Activated T-helper 17 cell treated with anti-CD3 and anti-CD28 coated beads, Interleukin-2, amount 50 U/mL, for 72 hours (primary cell): ENCODE measurements at regions not wholly inside any gene's neighbourhood (a gene's known extent, or its start where the extent isn't known, plus 50 kb on each side); places are given as distances from the start of the nearest gene placed in this dataset.

Experiments used
- ATAC-seq: fragments of 150-1000 bp; cut with Tn5 transposase; replicated peaks from 2 replicates; pipeline ENCODE4 v1.10.0; 2021; ENCODE audit warnings: mild to moderate bottlenecking, moderate library complexity
- H3K27ac Mint-ChIP-seq: one replicate; pipeline ENCODE4 v1.8.0; 2022; ENCODE audit warnings: mixed read lengths
- H3K27me3 Mint-ChIP-seq: one replicate; pipeline ENCODE4 v1.8.0; 2022; ENCODE audit warnings: mixed read lengths
- H3K36me3 Mint-ChIP-seq: one replicate; pipeline ENCODE4 v1.8.0; 2022; ENCODE audit warnings: low read depth, mild to moderate bottlenecking, mixed read lengths
- H3K4me1 Mint-ChIP-seq: one replicate; pipeline ENCODE4 v1.8.0; 2022; ENCODE audit warnings: mixed read lengths
- H3K4me3 Mint-ChIP-seq: one replicate; pipeline ENCODE4 v1.8.0; 2022; ENCODE audit warnings: mild to moderate bottlenecking, mixed read lengths
- H3K9me3 Mint-ChIP-seq: one replicate; pipeline ENCODE4 v1.8.0; 2022; ENCODE audit warnings: mixed read lengths

DNA sequence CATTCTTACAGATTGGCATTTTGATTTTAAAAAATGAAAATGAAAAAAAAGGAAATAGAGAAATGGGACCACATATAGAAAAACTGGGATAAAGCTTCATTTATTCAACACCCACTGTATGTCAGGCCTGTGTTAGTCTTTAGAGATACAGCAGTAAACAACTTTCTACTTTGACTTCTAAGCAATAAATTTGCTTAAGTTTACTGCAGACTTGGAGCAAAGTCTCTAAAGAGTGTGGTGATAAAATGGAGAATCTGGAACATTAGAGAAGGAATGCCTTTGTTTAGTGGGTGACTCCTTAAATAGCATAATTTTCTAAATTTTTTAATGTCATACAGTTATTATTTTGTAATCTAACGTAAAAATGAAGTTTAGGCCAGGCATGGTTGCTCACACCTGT, 80.7 kb upstream of the CNKSR3 start:
- Mint-ChIP-seq H3K4me1 (no peaks in the 10 kb centered on the region), H3K27ac (no peak overlapping the region), H3K27me3 (peaks cover 4% of the 10 kb centered on the region), H3K9me3 (no peaks in the 10 kb centered on the region), H3K36me3 (no peaks in the 10 kb centered on the region), H3K4me3 (no peak overlapping the region)
- ATAC-seq = no peak

DNA sequence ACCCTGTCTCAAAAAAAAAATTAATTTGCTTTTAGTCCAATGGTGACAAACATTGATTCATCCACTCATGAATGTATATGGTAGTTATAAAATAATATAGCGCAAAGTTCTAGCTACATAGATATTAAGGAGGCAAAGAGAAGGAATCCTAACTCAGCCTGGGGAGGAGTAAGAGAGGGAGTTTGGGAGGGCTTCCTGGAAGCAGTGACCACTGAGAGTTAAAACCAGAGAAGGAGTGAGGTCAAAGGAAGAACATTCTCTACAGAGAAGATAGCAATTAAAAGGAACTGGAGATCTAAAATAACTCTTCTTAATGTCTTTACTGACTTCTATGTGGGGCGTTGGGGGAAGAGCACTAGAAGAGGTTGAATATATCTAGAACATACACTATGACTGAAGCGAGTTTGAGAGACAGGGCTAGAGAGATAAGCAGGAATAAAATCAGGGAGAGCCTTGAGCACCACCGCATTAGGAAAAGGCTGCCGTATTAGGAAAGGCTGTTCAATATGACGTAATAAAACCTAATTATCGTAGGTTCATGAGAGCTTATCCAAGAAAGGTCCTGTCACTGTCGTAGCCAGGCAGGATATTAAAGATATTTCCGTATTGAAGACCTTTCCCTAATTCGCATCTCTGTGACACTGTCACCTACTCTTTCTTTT, 81.8 kb upstream of the CNKSR3 start:
- Mint-ChIP-seq H3K27me3 (peaks cover 4% of the 10 kb centered on the region), H3K4me3 (no peak overlapping the region), H3K27ac (no peak overlapping the region), H3K4me1 (no peaks in the 10 kb centered on the region), H3K9me3 (no peaks in the 10 kb centered on the region), H3K36me3 (no peaks in the 10 kb centered on the region)
- ATAC-seq = no peak

DNA sequence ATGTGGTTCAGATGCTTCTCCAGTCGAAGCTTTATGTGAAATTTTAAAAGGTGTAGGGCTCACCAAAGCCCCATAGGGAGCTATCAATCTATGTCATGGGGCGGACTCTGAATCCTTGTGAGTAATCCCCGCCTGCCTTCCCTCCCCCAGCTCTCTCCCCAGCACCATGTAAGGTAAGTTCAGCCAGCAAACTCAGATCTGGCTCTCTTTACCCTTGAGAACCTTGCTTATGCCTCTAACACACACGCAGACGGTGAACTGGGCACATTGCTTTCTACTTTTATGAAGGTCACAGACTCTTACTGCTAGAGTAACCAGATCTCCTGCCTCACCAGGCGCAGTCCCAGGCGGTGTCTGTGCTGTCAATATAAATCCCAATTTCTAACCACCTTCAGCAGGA, 82.6 kb upstream of the CNKSR3 start:
- Mint-ChIP-seq H3K9me3 (no peaks in the 10 kb centered on the region), H3K4me1 (no peaks in the 10 kb centered on the region), H3K27me3 (peaks cover 4% of the 10 kb centered on the region), H3K36me3 (no peaks in the 10 kb centered on the region), H3K4me3 (no peak overlapping the region), H3K27ac (peak overlapping the region; percentile 32)
- ATAC-seq = no peak

DNA sequence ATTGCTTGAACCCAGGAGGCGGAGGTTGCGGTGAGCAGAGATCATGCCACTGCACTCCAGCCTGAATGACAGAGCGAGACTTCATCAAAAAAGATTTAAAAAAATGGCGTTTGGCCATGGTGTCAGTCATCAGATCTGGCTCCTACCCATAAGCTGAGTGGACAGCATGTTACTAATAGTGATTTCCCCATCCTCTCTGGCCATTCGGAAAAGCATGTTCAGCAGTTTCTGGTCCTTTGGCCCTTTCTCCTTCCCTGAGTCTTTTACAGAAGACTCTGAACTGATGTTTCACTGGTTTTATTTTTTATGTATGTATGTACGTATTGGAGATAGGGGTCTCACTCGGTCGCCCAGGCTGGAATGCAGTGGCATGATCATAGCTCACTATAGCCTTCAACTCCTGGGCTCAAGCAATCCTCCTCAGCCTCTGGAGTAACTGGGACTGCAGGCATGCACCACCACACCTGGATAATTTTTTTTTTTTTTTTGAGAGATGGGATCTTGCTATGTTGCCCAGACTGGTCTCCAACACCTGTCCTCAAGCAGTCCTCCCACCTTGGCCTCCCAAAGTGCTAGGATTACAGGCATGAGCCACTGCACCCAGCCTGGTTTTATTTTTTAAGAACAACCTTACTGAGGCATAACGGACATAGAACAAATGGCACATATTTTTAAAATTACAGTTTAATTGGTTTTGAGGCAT, 84.2 kb upstream of the CNKSR3 start:
- Mint-ChIP-seq H3K9me3 (no peaks in the 10 kb centered on the region), H3K4me1 (no peaks in the 10 kb centered on the region), H3K27ac (no peak overlapping the region), H3K36me3 (no peaks in the 10 kb centered on the region), H3K4me3 (no peak overlapping the region), H3K27me3 (peaks cover 4% of the 10 kb centered on the region)
- ATAC-seq = no peak

- Mint-ChIP-seq H3K4me1 (no peaks in the 10 kb centered on the region), H3K36me3 (no peaks in the 10 kb centered on the region), H3K27ac (no peak overlapping the region), H3K4me3 (no peak overlapping the region), H3K9me3 (no peaks in the 10 kb centered on the region), H3K27me3 (peaks cover 4% of the 10 kb centered on the region)
- no peak for ATAC-seq
Observed at GRCh38 chr6:154595538-154595937, 85.1 kb upstream of the CNKSR3 start.

DNA sequence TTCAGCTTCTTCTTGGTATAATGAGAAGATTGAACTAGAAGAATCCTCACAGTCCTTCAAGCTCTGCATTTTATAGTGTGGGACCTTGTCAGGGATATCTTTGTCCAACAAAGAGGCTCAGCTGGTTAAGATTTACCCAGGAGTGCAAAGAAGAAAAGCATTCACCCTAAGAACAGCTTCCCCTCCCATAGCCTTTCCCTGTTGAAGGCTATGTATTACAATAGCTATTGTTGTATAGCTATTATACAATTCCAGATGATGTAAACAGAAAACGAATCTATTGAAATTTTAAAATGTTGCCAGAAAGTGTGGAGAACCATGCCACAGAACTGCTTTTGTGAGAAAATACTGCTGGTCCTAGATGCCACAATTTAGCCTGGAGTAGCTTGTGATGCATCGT, 85.5 kb upstream of the CNKSR3 start:
- H3K36me3 Mint-ChIP-seq = no peaks in the 10 kb centered on the region
- no peak for ATAC-seq
- H3K27me3 Mint-ChIP-seq = peaks cover 4% of the 10 kb centered on the region
- no peaks in the 10 kb centered on the region for H3K9me3 Mint-ChIP-seq
- H3K4me3 Mint-ChIP-seq = no peak overlapping the region
- no peaks in the 10 kb centered on the region for H3K4me1 Mint-ChIP-seq
- H3K27ac Mint-ChIP-seq = no peak overlapping the region

- Mint-ChIP-seq H3K27ac (no peak overlapping the region), H3K36me3 (no peaks in the 10 kb centered on the region), H3K4me3 (no peak overlapping the region), H3K4me1 (no peaks in the 10 kb centered on the region), H3K9me3 (no peaks in the 10 kb centered on the region), H3K27me3 (peaks cover 4% of the 10 kb centered on the region)
- no peak for ATAC-seq
Observed at GRCh38 chr6:154596701-154597100, 86.2 kb upstream of the CNKSR3 start.

DNA sequence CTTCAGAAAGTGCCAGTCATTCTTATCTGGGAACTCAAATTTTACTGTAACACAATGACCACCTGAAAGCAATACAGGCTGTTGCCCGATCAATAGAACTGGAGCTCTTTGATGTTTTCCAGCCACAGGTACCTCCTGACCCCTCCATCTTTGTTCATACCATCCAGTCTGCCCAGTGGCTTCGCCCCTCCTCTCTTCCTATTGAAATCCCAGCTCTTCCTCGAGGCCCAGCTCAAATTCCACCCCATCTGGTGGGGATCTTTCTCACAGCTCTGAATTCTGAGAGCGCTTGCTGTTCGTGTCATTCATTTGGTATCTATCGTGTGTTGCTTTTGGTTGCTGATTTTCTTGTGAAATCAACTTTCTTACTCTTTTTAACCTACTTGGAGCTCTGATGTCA, 87.9 kb upstream of the CNKSR3 start:
- Mint-ChIP-seq H3K4me3 (no peak overlapping the region), H3K27ac (no peak overlapping the region), H3K36me3 (no peaks in the 10 kb centered on the region), H3K4me1 (peaks cover 4% of the 10 kb centered on the region), H3K9me3 (no peaks in the 10 kb centered on the region), H3K27me3 (no peaks in the 10 kb centered on the region)
- ATAC-seq = no peak

DNA sequence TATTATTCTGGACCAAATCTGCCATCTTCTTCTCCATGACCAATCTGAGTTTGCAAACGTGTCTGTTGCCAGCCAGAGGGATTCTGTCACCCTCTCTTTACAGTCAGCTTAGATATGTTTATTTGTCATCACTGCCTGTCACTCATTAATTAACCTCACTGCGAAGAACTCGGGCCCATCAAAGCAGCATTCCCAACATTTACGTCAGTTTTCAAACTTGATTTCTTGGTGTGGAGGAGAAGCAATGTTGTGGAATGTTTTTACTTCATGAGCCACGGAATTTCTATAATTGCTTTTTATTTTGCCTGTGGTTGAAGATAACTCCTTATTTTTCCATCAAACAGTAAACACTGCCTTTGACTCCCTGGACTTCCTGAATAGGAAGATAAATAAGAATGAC, 91.8 kb upstream of the CNKSR3 start:
- Mint-ChIP-seq H3K27ac (no peak overlapping the region), H3K4me3 (no peak overlapping the region), H3K9me3 (no peaks in the 10 kb centered on the region), H3K36me3 (no peaks in the 10 kb centered on the region), H3K4me1 (peaks cover 19% of the 10 kb centered on the region), H3K27me3 (no peaks in the 10 kb centered on the region)
- no peak for ATAC-seq

DNA sequence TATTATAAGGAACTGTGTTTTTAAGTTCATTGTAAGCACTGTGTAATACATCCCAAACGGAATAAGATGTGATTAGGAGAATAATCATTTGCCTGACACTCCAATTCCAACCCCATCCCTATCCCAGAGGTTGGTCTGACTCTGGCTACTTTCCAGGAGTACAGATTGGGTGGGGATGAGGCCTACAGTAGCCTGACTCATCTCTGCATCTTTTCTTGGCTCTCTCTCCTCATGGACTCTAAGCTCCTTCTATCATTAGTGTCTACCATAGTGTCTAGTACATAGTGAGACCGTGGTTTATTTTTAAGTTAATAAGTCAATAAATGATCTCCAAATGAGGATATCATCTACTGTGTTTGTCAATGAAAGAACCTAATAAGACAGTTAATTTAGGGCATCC, 92.2 kb upstream of the CNKSR3 start:
- Mint-ChIP-seq H3K4me3 (no peak overlapping the region), H3K4me1 (peaks cover 19% of the 10 kb centered on the region), H3K36me3 (no peaks in the 10 kb centered on the region), H3K9me3 (no peaks in the 10 kb centered on the region), H3K27ac (no peak overlapping the region), H3K27me3 (no peaks in the 10 kb centered on the region)
- ATAC-seq = no peak

GRCh38 chr6:154604119-154604518, 93.6 kb upstream of the CNKSR3 start:
- no peak for ATAC-seq
- H3K4me1 Mint-ChIP-seq = peaks cover 19% of the 10 kb centered on the region
- H3K9me3 Mint-ChIP-seq = no peaks in the 10 kb centered on the region

GRCh38 chr6:154605178-154605881, 94.8 kb upstream of the CNKSR3 start:
- Mint-ChIP-seq H3K9me3 (peaks cover 2% of the 10 kb centered on the region), H3K4me3 (peak overlapping the region; percentile 73), H3K27me3 (peaks cover 2% of the 10 kb centered on the region), H3K4me1 (peaks cover 22% of the 10 kb centered on the region), H3K36me3 (no peaks in the 10 kb centered on the region), H3K27ac (peak overlapping the region; percentile 95)
- ATAC-seq = peak; percentile 68

More at GRCh38 chr6:154604119-154604518, 93.6 kb upstream of the CNKSR3 start:
- Mint-ChIP-seq H3K27me3 (no peaks in the 10 kb centered on the region), H3K4me3 (peak overlapping the region; percentile 73), H3K27ac (peak overlapping the region; percentile 95), H3K36me3 (no peaks in the 10 kb centered on the region)

DNA sequence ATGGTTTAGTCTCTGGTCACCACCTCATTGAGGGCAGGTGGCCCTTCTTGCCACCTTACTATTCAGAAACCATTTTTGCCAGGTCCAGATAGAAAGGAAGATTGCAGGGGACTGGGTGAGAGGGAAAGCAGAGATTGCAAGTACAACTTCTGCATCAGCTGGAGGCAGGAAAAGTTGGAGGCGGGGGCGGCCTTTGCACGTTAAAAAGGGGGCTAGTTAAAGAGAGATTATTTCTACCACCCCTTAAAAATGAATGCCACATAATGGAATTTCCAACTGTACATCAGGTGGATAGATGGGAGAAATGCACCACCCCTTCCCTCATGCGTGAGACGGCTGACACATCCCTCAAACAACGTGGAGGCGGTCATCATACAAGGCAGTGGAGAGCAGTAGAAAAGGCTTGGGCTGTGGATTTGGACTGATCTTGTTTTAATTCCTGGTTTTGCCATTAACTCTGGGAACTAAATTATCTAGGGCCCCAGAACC, 95.4 kb upstream of the CNKSR3 start:
- Mint-ChIP-seq H3K27me3 (peaks cover 4% of the 10 kb centered on the region), H3K27ac (peak overlapping the region; percentile 95), H3K9me3 (peaks cover 4% of the 10 kb centered on the region), H3K36me3 (peaks cover under 1% of the 10 kb centered on the region), H3K4me3 (peak overlapping the region; percentile 73), H3K4me1 (peaks cover 26% of the 10 kb centered on the region)
- peak; percentile 22 for ATAC-seq

DNA sequence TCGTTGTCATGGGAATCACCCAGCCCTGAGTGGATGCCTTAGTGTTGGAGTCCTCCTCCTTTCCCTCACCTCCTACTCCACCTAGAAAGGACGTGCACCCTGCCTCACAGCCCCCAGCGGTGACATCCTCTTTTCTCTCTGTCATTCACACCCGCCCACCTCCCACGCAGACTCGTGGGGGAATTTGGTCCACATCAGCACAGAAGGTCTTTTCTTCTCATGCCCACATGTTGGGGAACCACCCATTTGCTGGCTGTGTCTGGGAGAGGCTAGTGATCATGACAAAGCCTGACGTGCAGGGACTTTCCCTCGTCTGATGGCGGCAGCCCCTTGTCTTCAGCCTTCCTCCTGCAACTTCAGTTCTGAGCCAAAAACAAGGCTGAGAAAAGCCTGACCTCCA, 96.0 kb upstream of the CNKSR3 start:
- peaks cover 4% of the 10 kb centered on the region for H3K27me3 Mint-ChIP-seq
- H3K4me1 Mint-ChIP-seq = peaks cover 31% of the 10 kb centered on the region
- H3K9me3 Mint-ChIP-seq = peaks cover 4% of the 10 kb centered on the region
- peak overlapping the region; percentile 73 for H3K4me3 Mint-ChIP-seq
- H3K36me3 Mint-ChIP-seq = peaks cover 6% of the 10 kb centered on the region
- peak overlapping the region; percentile 95 for H3K27ac Mint-ChIP-seq
- ATAC-seq = peak; percentile 73

DNA sequence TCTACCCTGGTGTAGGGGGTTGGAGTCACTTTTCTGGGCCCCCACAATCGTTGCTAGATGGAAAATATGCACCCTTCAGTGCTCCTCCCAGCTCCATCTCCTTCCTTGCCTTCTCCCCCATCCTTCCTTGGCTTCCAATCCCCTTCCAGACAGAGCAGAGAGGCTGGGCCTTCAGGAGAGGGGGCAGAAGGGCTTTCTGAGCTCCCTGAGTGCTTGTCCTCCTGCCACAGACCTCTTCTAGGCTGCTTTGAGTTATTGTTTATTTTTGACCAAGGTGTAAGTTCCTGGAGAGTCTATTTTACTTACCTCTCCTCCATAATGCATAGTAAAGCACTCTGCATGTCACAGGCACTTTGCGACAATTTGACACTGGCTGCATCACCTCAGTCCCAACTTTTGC, 96.4 kb upstream of the CNKSR3 start:
- H3K36me3 Mint-ChIP-seq = peaks cover 6% of the 10 kb centered on the region
- ATAC-seq = no peak
- peak overlapping the region; percentile 95 for H3K27ac Mint-ChIP-seq
- peaks cover 4% of the 10 kb centered on the region for H3K27me3 Mint-ChIP-seq
- H3K9me3 Mint-ChIP-seq = peaks cover 4% of the 10 kb centered on the region
- peak overlapping the region; percentile 73 for H3K4me3 Mint-ChIP-seq
- H3K4me1 Mint-ChIP-seq = peaks cover 31% of the 10 kb centered on the region
